ENCODE measurements at regions not wholly inside any gene's neighbourhood (a gene's known extent, or its start where the extent isn't known, plus 50 kb on each side); places are given as distances from the start of the nearest gene placed in this dataset.
"Not testable (repeated sequence)": the region's sequence is repeated elsewhere in the genome, so short reads cannot be mapped to it uniquely, and the experiment has no call there.

GRCh38 chr3:107218864-107219269, 158.4 kb upstream of the CCDC54 start:
- H3K9me3 ChIP-seq, result no peaks in the 10 kb centered on the region
- intact Hi-C loops (cut with DNase I, micrococcal nuclease), result no loop called here
- DNase-seq (no peak), ATAC-seq (no peak)
- no peak for TF ChIP-seq CTCF (IDR thresholded peaks at IDR 0.05)
- H3K4me3 ChIP-seq, result no peak overlapping the region
- no peaks in the 10 kb centered on the region for H3K4me1 ChIP-seq (ENCODE audit: low read depth)
- H3K36me3 ChIP-seq (ENCODE audit: low read depth), result no peaks in the 10 kb centered on the region

GRCh38 chr3:107220538-107220937, 156.7 kb upstream of the CCDC54 start:
- H3K36me3 ChIP-seq (ENCODE audit: low read depth), result no peaks in the 10 kb centered on the region
- no peaks in the 10 kb centered on the region for H3K9me3 ChIP-seq
- H3K4me3 ChIP-seq, result no peak overlapping the region
- no peaks in the 10 kb centered on the region for H3K4me1 ChIP-seq (ENCODE audit: low read depth)
- TF ChIP-seq CTCF (IDR thresholded peaks at IDR 0.05), result no peak
- DNase-seq (no peak), ATAC-seq (no peak)
- intact Hi-C loops (cut with DNase I, micrococcal nuclease), result no loop called here

- H3K4me1 ChIP-seq (ENCODE audit: low read depth), result no peaks in the 10 kb centered on the region
- intact Hi-C loops (cut with DNase I, micrococcal nuclease), result no loop called here
- H3K4me3 ChIP-seq, result no peak overlapping the region
- H3K36me3 ChIP-seq (ENCODE audit: low read depth), result no peaks in the 10 kb centered on the region
- no peak for TF ChIP-seq CTCF (IDR thresholded peaks at IDR 0.05)
- ATAC-seq (no peak), DNase-seq (no peak)
- H3K9me3 ChIP-seq, result no peaks in the 10 kb centered on the region
These were observed 155.4 kb upstream of the CCDC54 start for GRCh38 chr3:107221856-107222255.

GRCh38 chr3:107222907-107223306, 154.3 kb upstream of the CCDC54 start:
- intact Hi-C loops (cut with DNase I, micrococcal nuclease), result no loop called here
- no peaks in the 10 kb centered on the region for H3K9me3 ChIP-seq
- no peak for ATAC-seq

GRCh38 chr3:107224026-107224596, 153.1 kb upstream of the CCDC54 start:
- H3K36me3 ChIP-seq (ENCODE audit: low read depth), result no peaks in the 10 kb centered on the region
- intact Hi-C loops (cut with DNase I, micrococcal nuclease), result no loop called here
- DNase-seq (no peak), ATAC-seq (no peak)
- TF ChIP-seq CTCF (IDR thresholded peaks at IDR 0.05), result no peak
- no peak overlapping the region for H3K4me3 ChIP-seq
- H3K9me3 ChIP-seq, result no peaks in the 10 kb centered on the region
- no peaks in the 10 kb centered on the region for H3K4me1 ChIP-seq (ENCODE audit: low read depth)

More at GRCh38 chr3:107222907-107223306, 154.3 kb upstream of the CCDC54 start:
- H3K4me3 ChIP-seq, result no peak overlapping the region
- H3K4me1 ChIP-seq (ENCODE audit: low read depth), result no peaks in the 10 kb centered on the region
- TF ChIP-seq CTCF (IDR thresholded peaks at IDR 0.05), result no peak
- no peaks in the 10 kb centered on the region for H3K36me3 ChIP-seq (ENCODE audit: low read depth)
- DNase-seq, result no peak

GRCh38 chr3:107227091-107227490, 150.1 kb upstream of the CCDC54 start:
- ATAC-seq, result no peak
- no peaks in the 10 kb centered on the region for H3K9me3 ChIP-seq
- intact Hi-C loops (cut with DNase I, micrococcal nuclease), result no loop called here
- no peak for TF ChIP-seq CTCF (IDR thresholded peaks at IDR 0.05)
- DNase-seq, result no peak
- no peaks in the 10 kb centered on the region for H3K4me1 ChIP-seq (ENCODE audit: low read depth)
- H3K36me3 ChIP-seq (ENCODE audit: low read depth), result no peaks in the 10 kb centered on the region
- H3K4me3 ChIP-seq, result no peak overlapping the region

- intact Hi-C loops (cut with DNase I, micrococcal nuclease); DNase-seq: not testable (repeated sequence)
These were observed 143.4 kb upstream of the CCDC54 start for GRCh38 chr3:107233877-107234276.

More at GRCh38 chr3:107233877-107234276, 143.4 kb upstream of the CCDC54 start:
- not testable (repeated sequence) for H3K36me3 ChIP-seq (ENCODE audit: low read depth); H3K4me1 ChIP-seq (ENCODE audit: low read depth); H3K9me3 ChIP-seq; H3K4me3 ChIP-seq; ATAC-seq

All from mucosa of descending colon (tissue), 3 donors.